Stimulated activated CD8-positive, alpha-beta memory T cell treated with anti-CD3 and anti-CD28 coated beads, Interleukin-4, amount 100 ng/mL, for 4 hours (primary cell): ENCODE measurements at regions not wholly inside any gene's neighbourhood (a gene's known extent, or its start where the extent isn't known, plus 50 kb on each side); places are given as distances from the start of the nearest gene placed in this dataset.
"Not testable (repeated sequence)": the region's sequence is repeated elsewhere in the genome, so short reads cannot be mapped to it uniquely, and the experiment has no call there.

Experiments used
- DNase-seq, 2 donors: peaks; one replicate each; pipeline ENCODE4 v3.0.0-alpha.2; 2020; ENCODE audit warnings: low read depth in 2 of 2, low spot score in 1 of 2

DNA sequence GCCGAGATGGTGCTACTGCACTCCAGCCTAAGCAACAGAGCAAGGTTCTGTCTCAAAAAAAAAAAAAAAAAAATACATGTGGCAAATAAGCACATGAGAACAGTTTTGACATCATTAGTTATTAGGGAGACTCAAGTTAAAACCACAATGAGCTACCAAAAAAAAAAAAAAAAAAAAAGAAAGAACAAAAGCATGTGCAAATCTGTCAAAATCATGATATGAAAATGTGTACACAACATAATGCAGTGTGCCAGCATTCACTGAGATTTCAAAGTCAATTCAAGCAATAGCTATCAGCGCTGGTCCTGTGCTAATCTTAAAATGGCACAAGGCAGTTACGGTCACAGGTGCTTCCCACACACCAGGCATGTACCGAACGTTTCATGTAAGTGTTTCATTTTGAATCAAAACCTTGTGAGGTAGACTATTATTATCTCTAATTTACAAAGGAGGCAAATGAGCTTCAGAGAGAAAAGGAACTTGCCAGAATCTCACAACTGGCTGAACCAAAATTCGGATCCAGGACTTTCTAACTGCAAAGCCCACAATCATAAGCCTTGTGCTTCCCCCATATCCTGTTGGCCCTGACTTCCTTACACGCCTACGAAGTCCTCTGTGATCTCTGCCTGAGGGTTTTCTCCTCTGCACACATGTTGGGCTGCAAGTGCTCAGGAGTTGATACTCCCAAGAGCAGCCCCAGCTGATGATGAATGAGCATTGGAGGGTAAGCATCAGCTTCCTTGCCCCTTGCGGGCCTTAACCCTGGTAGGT is 200.1 kb upstream of the PROK2 start:
- DNase-seq, result no peak

DNA sequence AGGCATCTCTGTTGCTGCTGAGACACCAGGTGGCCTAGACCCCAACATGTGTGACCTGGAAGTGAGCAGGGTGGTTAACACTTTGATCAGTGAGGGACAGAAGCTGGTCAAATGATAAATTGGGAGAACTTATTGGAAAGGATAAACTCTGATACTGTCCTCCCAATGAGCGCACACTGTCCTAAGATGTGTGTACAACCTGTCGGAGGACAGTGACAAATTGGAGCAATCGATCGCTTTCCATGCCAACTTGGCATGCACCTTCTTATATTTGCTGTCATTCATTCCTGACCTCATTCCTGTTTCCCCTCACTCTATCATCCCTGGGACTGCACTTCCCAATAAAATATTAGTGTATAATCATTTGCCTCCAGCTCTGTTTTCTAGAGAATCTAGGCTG is 198.7 kb upstream of the PROK2 start:
- DNase-seq, result no peak

- not testable (repeated sequence) for DNase-seq
Observed at GRCh38 chr3:71982506-71983258, 197.7 kb upstream of the PROK2 start.

- DNase-seq, result no peak
Observed at GRCh38 chr3:71979175-71979574, 194.2 kb upstream of the PROK2 start.

DNA sequence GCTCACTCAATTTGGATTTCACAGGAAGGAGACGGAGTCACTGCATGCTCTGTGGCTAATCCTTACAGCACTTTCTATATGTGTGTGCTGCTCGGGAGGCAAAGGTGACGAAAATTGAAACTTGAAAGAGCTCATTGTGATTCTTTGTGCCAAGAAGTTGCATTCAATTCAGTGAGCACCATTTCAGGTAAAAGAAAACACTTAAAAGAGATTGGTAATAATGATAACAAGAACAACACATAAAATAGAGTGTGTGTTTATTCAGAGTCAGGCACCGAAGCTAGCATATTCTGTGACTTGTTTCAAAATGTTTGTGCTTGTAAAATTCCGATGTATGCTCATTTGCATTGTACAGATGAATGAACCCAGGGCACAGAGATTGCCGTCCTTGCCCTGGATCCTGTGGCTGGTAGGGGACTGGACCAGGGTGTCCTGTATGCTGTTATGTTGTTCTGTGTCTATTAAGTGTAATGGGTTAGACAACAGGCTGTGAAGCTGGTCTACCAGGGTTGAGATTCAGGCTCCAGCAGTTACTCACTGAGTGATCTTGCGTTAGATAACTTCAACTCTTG is 193.3 kb upstream of the PROK2 start:
- no peak for DNase-seq

DNA sequence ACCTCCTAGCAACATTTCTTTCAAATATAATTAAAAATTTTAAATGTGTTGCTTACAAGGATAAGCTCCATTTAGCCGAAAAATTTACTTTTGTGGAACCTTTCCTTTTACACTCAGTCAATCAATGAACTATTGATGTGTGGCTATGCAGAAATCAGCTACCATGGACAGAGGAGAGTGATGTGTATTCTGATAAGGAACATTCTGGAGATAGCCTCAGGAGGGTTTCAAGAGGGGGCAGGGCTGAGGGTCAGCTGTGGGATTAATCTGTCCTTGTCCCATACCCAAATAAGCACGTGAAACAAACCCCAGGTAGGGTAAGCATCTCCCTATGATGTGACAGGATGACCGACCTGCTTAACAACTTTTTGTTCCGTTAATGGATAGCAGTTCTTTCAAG is 192.6 kb upstream of the PROK2 start:
- no peak for DNase-seq

- DNase-seq, result no peak
Observed at GRCh38 chr3:71975573-71975972, 190.6 kb upstream of the PROK2 start.

GRCh38 chr3:71974786-71975185 is 189.8 kb upstream of the PROK2 start:
- DNase-seq, result no peak

- DNase-seq, result no peak
Observed at GRCh38 chr3:71973274-71974030, 188.5 kb upstream of the PROK2 start.

DNA sequence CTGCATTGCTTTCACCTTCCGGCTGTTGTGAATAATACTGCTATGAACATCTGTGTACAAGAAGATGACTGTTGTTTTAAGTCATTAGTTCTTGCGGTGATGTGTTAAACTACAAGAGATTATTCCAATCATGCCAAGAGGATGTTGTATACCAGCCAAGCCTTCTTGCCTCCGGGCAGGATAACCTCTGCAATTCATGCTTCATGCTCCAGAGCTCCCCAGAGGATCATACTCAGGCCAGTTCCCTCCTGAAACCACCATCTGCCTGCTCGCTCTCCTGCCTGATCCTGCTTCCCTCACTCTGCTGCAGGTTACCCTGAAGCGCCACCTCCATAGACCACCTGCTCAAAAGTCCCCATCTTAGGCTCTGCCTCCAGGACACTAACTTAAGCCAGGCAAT is 187.1 kb upstream of the PROK2 start:
- no peak for DNase-seq

DNA sequence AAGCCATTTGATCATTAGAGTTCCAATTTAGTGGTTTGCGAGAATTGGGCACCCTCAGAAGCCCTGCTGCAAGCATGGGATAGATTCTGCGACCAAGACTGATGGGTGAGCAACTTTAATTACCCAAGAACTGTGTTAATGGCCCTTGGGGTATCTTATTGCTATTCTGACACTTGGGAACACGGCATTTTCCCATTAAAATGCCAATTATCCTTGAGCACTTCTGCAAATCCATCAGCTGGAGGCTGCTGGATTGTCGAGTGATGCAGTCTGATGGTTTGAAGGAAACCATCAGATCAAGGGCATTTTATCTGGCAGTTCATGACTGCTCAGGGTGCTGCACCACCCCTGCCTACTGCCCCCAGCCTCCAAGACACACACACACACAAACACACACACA is 183.6 kb upstream of the PROK2 start:
- no peak for DNase-seq

GRCh38 chr3:71966185-71966584 is 181.2 kb upstream of the PROK2 start:
- DNase-seq, result no peak

GRCh38 chr3:71964170-71964569 is 179.2 kb upstream of the PROK2 start:
- no peak for DNase-seq

DNA sequence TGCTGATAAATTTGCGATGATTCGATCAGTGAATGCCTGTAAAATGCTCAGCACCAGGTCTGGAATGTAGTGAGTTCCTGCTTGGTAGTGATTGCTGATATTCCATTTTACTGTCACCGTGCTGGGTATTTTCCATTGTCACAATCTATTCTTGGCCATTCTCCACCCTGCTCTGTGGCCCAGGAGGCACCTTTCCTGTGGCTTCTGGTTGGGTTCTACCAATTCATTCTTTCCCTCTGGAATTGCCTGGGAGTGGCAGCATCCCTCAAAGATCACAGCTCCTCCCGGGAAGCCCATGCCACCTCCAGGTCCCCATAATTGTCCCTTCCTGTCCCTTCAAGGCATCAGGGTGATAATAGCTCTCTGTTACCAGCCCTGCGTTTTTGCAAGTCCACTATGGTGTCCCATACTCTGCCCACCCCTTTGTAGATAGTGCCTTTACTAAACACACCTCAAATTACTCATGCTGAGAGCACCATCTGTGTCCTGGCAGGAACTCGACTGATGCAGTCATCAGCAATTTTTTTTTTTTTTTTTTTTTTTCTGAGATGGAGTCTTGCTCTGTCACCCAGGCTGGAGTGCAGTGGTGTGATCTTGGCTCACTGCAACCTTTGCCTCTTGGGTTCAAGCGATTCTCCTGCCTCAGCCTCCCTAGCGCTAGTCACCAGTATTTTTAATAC is 177.8 kb upstream of the PROK2 start:
- no peak for DNase-seq

DNA sequence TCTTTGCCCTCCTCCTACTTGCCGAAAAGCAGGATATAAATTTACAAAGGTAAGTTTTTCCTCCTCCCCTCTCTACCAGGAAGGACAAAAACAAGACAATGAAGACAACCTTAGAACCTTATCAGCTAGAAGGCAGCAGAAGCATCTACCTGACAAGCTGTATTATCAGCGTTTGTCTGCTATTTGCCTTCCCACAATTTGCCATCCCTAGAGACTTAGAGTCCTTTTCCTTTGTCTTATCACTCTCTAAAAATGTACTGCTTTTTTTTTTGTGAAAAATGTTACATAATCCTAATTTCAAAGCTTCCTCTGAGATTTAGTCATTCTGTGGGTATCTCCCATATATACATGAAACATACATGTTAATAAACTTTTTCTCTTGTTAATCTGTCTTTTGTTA is 176.9 kb upstream of the PROK2 start:
- no peak for DNase-seq

DNA sequence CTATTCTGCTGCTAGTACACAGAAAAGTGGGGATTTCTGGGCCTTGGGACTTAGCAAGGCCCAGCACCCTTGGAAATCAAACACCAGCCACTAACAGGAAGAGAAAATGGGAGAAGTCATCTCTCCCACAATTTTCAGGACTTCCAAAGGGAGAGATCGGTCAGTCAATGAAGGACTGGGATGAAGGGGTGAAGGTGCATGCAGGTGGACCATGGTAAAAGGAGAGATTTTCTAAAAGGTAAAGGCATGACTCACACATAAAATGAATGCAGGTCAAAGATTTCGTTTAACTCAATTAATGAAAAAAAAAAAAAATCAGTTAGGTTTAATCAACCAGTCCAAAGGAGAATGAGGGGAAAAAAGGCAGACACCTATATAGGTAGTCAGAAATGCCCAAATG is 176.4 kb upstream of the PROK2 start:
- DNase-seq, result no peak

DNA sequence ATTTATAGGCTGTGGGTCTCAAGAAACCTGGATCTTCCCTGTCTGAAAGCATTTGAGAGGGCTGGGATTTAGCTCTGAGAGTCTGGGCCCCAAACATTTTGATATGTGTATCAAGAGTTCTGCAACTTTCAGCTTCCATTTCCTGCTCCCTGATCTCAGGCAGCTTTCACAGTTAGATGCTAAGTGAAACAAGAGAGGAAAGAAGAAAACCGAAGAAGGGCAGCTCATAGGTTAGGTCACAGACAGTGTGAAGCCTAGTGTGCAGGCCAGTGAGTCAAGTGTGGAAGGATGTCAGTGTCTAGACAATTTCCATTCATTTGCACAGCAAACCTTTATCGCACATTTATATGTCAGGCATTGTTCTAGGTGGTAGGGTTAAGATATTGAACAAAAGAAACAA is 173.6 kb upstream of the PROK2 start:
- no peak for DNase-seq

- DNase-seq, result no peak
Observed at GRCh38 chr3:71956716-71957115, 171.8 kb upstream of the PROK2 start.

GRCh38 chr3:71956069-71956340 is 171.1 kb upstream of the PROK2 start:
- DNase-seq, result no peak

- no peak for DNase-seq
Observed at GRCh38 chr3:71955240-71956068, 170.5 kb upstream of the PROK2 start.
